Astrocyte of the spinal cord (primary cell): ENCODE measurements at regions not wholly inside any gene's neighbourhood (a gene's known extent, or its start where the extent isn't known, plus 50 kb on each side); places are given as distances from the start of the nearest gene placed in this dataset.

Experiments used
- DNase-seq: peaks from one replicate; pipeline ENCODE4 v3.0.0; 2011; ENCODE audit warnings: low read depth, low spot score
- H3K4me3 ChIP-seq: 2 replicates; pipeline ENCODE4 v1.5.1; 2011; ENCODE audit warnings: low read depth, mild to moderate bottlenecking, low read length, moderate library complexity
- CTCF ChIP-seq: IDR thresholded peaks from 2 replicates; pipeline ENCODE4 v1.5.1; 2012; ENCODE audit warnings: low read depth, mild to moderate bottlenecking, low read length, inconsistent platforms
- in situ Hi-C: cut with HindIII; loops from 2 replicates; pipeline ENCODE4 v1.10.0; 2017; ENCODE audit warnings: low sequenced_read_pairs

GRCh38 chr13:56917966-56918365 lies 222.8 kb upstream of the PRR20A start:
- H3K4me3 ChIP-seq = no peak overlapping the region
- in situ Hi-C loops = no loop called here
- TF ChIP-seq CTCF = no peak
- DNase-seq = no peak

GRCh38 chr13:56923626-56924140 lies 217.0 kb upstream of the PRR20A start:
- no peak for TF ChIP-seq CTCF
- no peak for DNase-seq
- in situ Hi-C loops = no loop called here

GRCh38 chr13:56924401-56924800 lies 216.3 kb upstream of the PRR20A start:
- no peak overlapping the region for H3K4me3 ChIP-seq
- no peak for TF ChIP-seq CTCF
- in situ Hi-C loops = no loop called here

More at GRCh38 chr13:56923626-56924140, 217.0 kb upstream of the PRR20A start:
- no peak overlapping the region for H3K4me3 ChIP-seq

GRCh38 chr13:56932104-56932503 lies 208.6 kb upstream of the PRR20A start:
- no peak for DNase-seq
- no peak overlapping the region for H3K4me3 ChIP-seq
- in situ Hi-C loops = no loop called here
- no peak for TF ChIP-seq CTCF

More at GRCh38 chr13:56924401-56924800, 216.3 kb upstream of the PRR20A start:
- DNase-seq = no peak

GRCh38 chr13:56953965-56954364 lies 186.8 kb upstream of the PRR20A start:
- no peak for TF ChIP-seq CTCF
- no peak overlapping the region for H3K4me3 ChIP-seq
- in situ Hi-C loops = no loop called here
- no peak for DNase-seq

- no peak overlapping the region for H3K4me3 ChIP-seq
These were observed 165.1 kb upstream of the PRR20A start for GRCh38 chr13:56975647-56976046.

More at GRCh38 chr13:56975647-56976046, 165.1 kb upstream of the PRR20A start:
- in situ Hi-C loops = no loop called here
- no peak for TF ChIP-seq CTCF
- DNase-seq = no peak
